NT2/D1 (cell line): ENCODE measurements at regions not wholly inside any gene's neighbourhood (a gene's known extent, or its start where the extent isn't known, plus 50 kb on each side); places are given as distances from the start of the nearest gene placed in this dataset.

ENCODE experiments used
- SUZ12 ChIP-seq: IDR thresholded peaks from 2 replicates; pipeline ENCODE4 v1.6.1; 2011; ENCODE audit not compliant: insufficient read length, insufficient read depth; ENCODE audit errors: extremely low read depth
- ZNF274 ChIP-seq: IDR thresholded peaks from 2 replicates; pipeline ENCODE4 v1.6.1; 2011; ENCODE audit warnings: mild to moderate bottlenecking, low read depth, low read length

DNA sequence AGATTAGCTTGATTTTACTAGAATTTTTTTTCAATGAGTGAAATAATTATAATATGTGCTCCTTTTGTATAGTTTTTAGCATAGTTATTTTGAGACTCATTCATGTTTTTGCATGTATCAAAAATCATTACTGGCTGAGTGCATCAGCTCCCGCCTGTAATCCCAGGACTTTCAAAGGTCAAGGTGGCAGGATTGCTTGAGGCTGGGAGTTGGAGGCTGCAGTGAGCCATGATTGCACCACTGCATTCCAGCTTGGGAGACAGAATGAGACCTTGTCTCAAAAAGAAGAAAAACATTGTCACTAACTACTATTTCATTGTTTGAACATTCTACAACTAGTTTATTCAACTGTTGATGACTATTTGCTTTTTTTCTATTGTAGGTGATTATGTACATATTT lies 802.7 kb downstream of the SLC16A7 start:
- TF ChIP-seq ZNF274 (no peak), SUZ12 (no peak)
